Liver (tissue), 7 donors: ENCODE measurements at regions not wholly inside any gene's neighbourhood (a gene's known extent, or its start where the extent isn't known, plus 50 kb on each side); places are given as distances from the start of the nearest gene placed in this dataset.

Experiments used
- DNase-seq: peaks from one replicate; pipeline ENCODE4 v3.0.0-alpha.2; 2017; ENCODE audit warnings: low spot score
- H3K27ac ChIP-seq, 2 donors: one replicate each; pipeline ENCODE4 v1.7.0; 2013; ENCODE audit warnings: inconsistent platforms in 2 of 2, low read length in 2 of 2, control low read depth in 1 of 2, low read depth in 1 of 2, mild to moderate bottlenecking in 1 of 2
- H3K27me3 ChIP-seq, 4 donors: one replicate each; pipeline versions ENCODE4 v1.6.1 to v1.7.0; 2013; ENCODE audit warnings: low read length in 3 of 4, inconsistent platforms in 1 of 4, mild to moderate bottlenecking in 1 of 4, moderate library complexity in 1 of 4; ENCODE audit not compliant: control insufficient read depth in 4 of 4, insufficient read depth in 4 of 4
- H3K36me3 ChIP-seq, 4 donors: one replicate each; pipeline versions ENCODE4 v1.6.1 to v1.7.0; 2013; ENCODE audit warnings: low read length in 3 of 4, mild to moderate bottlenecking in 3 of 4, low read depth in 1 of 4, moderate library complexity in 1 of 4; ENCODE audit not compliant: control insufficient read depth in 4 of 4, insufficient read depth in 3 of 4
- H3K4me1 ChIP-seq, 4 donors: one replicate each; pipeline versions ENCODE4 v1.6.1 to v1.7.0; 2013; ENCODE audit warnings: low read length in 3 of 4, mild to moderate bottlenecking in 3 of 4, moderate library complexity in 1 of 4; ENCODE audit not compliant: control insufficient read depth in 4 of 4, insufficient read depth in 4 of 4
- H3K4me3 ChIP-seq, 3 donors: one replicate each; pipeline versions ENCODE4 v1.6.1 to v1.7.0; 2013; ENCODE audit warnings: low read length in 3 of 3, control low read depth in 1 of 3, low read depth in 1 of 3, mild to moderate bottlenecking in 1 of 3
- H3K9ac ChIP-seq, 2 donors: one replicate each; pipeline ENCODE4 v1.7.0; 2013; ENCODE audit warnings: low read length in 2 of 2, mild to moderate bottlenecking in 2 of 2, moderate library complexity in 2 of 2, control low read depth in 1 of 2, low read depth in 1 of 2
- H3K9me3 ChIP-seq, 4 donors: one replicate each; pipeline versions ENCODE4 v1.6.1 to v1.7.0; 2013; ENCODE audit warnings: low read length in 3 of 4; ENCODE audit not compliant: control insufficient read depth in 4 of 4
- EGR1 ChIP-seq, 2 donors: IDR thresholded peaks; 2 replicates each; pipeline ENCODE4 v1.6.1; 2016 to 2018; ENCODE audit warnings: antibody characterized with exemption in 2 of 2, low read depth in 2 of 2
- FOXA1 ChIP-seq: IDR thresholded peaks from 2 replicates; pipeline ENCODE4 v1.6.1; 2016; ENCODE audit warnings: antibody characterized with exemption
- FOXA2 ChIP-seq: IDR thresholded peaks from 2 replicates; pipeline ENCODE4 v1.6.1; 2016; ENCODE audit warnings: antibody characterized with exemption
- GABPA ChIP-seq, 2 donors: IDR thresholded peaks in 1 of 2; conservative IDR thresholded peaks in 1 of 2; 2 replicates each; pipeline ENCODE4 v1.6.1; 2016; ENCODE audit warnings: antibody characterized with exemption in 2 of 2, mild to moderate bottlenecking in 1 of 2, moderate library complexity in 1 of 2
- HNF4A ChIP-seq, 2 donors: conservative IDR thresholded peaks; 2 replicates each; pipeline ENCODE4 v1.6.1; 2016; ENCODE audit warnings: antibody characterized with exemption in 2 of 2, mild to moderate bottlenecking in 2 of 2
- HNF4G ChIP-seq: IDR thresholded peaks from 2 replicates; pipeline ENCODE4 v1.6.1; 2016; ENCODE audit warnings: antibody characterized with exemption
- JUND ChIP-seq, 2 donors: IDR thresholded peaks; 2 replicates each; pipeline ENCODE4 v1.6.1; 2016; ENCODE audit warnings: antibody characterized with exemption in 2 of 2
- NR2F2 ChIP-seq: IDR thresholded peaks from 2 replicates; pipeline ENCODE4 v1.6.1; 2016; ENCODE audit warnings: antibody characterized with exemption
- RAD21 ChIP-seq, 2 donors: IDR thresholded peaks; 2 replicates each; pipeline ENCODE4 v1.6.1; 2016; ENCODE audit warnings: antibody characterized with exemption in 2 of 2, mild to moderate bottlenecking in 2 of 2
- RXRA ChIP-seq, 2 donors: IDR thresholded peaks; 2 replicates each; pipeline ENCODE4 v1.6.1; 2017 to 2018; ENCODE audit warnings: antibody characterized with exemption in 2 of 2, mild to moderate bottlenecking in 1 of 2
- SP1 ChIP-seq: IDR thresholded peaks from 2 replicates; pipeline ENCODE4 v1.6.1; 2018; ENCODE audit warnings: antibody characterized with exemption, mild to moderate bottlenecking
- TAF1 ChIP-seq: conservative IDR thresholded peaks from 2 replicates; pipeline ENCODE4 v1.6.1; 2016; ENCODE audit warnings: antibody characterized with exemption, mild to moderate bottlenecking
- YY1 ChIP-seq: IDR thresholded peaks from 2 replicates; pipeline ENCODE4 v1.6.1; 2016; ENCODE audit warnings: antibody characterized with exemption, mild to moderate bottlenecking
- TF ChIP-seq, protein P1 (sequence below): fragments of 150-350 bp; IDR thresholded peaks from 2 replicates; pipeline ENCODE4 v1.5.1; 2017; ENCODE audit warnings: improper control_type of control experiment, low read depth, low read length; ENCODE audit not compliant: missing input control
- TF ChIP-seq, protein P2 (sequence below): IDR thresholded peaks from 2 replicates; pipeline ENCODE4 v1.6.1; 2016; ENCODE audit warnings: antibody characterized with exemption
- TF ChIP-seq, protein P3 (sequence below): IDR thresholded peaks from 2 replicates; pipeline ENCODE4 v1.6.1; 2016; ENCODE audit warnings: antibody characterized with exemption, mild to moderate bottlenecking
- TF ChIP-seq, protein P4 (sequence below): IDR thresholded peaks from 2 replicates; pipeline ENCODE4 v1.6.1; 2016; ENCODE audit warnings: antibody characterized with exemption
- TF ChIP-seq, protein P5 (sequence below): IDR thresholded peaks from 2 replicates; pipeline ENCODE4 v1.6.1; 2016; ENCODE audit warnings: antibody characterized with exemption
- donor health status: healthy.
- donor health status: healthy.
- donor health status: healthy.
- donor health status: healthy.

DNA sequence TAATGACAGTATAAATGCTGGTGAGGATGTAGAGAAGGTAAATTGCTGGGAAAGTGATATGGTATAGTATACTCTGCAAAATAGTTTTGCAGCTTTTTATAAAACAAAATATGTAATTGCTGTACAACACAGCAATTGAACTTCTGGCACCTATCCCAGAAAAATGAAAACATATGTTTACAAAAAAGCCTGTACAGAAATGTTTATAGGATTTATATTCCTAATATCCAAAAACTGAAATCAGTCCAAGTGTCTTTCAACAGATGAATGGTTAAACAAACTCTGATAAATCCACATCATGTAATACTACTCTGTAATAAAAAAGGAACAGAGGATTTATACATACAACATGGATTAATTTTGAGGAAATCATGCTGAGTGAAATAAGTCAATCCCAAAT, 198.4 kb upstream of the ACTRT1 start:
- Histone ChIP-seq H3K9ac (no peak overlapping the region), H3K4me3 (no peak overlapping the region), H3K36me3 (no peaks in the 10 kb centered on the region), H3K27ac (no peak overlapping the region), H3K27me3 (no peaks in the 10 kb centered on the region), H3K9me3 (peaks cover 0 to 3% (median under 1%) of the 10 kb centered on the region in 4 donors), H3K4me1 (no peaks in the 10 kb centered on the region)
- no peak for DNase-seq
- TF ChIP-seq, protein P1, sequence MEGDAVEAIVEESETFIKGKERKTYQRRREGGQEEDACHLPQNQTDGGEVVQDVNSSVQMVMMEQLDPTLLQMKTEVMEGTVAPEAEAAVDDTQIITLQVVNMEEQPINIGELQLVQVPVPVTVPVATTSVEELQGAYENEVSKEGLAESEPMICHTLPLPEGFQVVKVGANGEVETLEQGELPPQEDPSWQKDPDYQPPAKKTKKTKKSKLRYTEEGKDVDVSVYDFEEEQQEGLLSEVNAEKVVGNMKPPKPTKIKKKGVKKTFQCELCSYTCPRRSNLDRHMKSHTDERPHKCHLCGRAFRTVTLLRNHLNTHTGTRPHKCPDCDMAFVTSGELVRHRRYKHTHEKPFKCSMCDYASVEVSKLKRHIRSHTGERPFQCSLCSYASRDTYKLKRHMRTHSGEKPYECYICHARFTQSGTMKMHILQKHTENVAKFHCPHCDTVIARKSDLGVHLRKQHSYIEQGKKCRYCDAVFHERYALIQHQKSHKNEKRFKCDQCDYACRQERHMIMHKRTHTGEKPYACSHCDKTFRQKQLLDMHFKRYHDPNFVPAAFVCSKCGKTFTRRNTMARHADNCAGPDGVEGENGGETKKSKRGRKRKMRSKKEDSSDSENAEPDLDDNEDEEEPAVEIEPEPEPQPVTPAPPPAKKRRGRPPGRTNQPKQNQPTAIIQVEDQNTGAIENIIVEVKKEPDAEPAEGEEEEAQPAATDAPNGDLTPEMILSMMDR, result no peak
- TF ChIP-seq, protein P2, sequence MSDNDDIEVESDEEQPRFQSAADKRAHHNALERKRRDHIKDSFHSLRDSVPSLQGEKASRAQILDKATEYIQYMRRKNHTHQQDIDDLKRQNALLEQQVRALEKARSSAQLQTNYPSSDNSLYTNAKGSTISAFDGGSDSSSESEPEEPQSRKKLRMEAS, result no peak
- TF ChIP-seq EGR1 (IDR thresholded peaks at IDR 0.05; ENCODE audit: low read depth in 2 of 2) (no peak), NR2F2 (no peak), JUND (IDR thresholded peaks at IDR 0.05) (no peak), FOXA1 (no peak), TAF1 (no peak), RXRA (IDR thresholded peaks at IDR 0.05) (no peak), HNF4G (no peak), HNF4A (conservative IDR thresholded peaks at IDR 0.05) (no peak), GABPA (IDR thresholded peaks at IDR 0.05 in 1 of 2, conservative IDR thresholded peaks at IDR 0.05 in 1 of 2) (no peak), SP1 (no peak), YY1 (no peak), FOXA2 (no peak), RAD21 (IDR thresholded peaks at IDR 0.05) (no peak)
- TF ChIP-seq, protein P3, sequence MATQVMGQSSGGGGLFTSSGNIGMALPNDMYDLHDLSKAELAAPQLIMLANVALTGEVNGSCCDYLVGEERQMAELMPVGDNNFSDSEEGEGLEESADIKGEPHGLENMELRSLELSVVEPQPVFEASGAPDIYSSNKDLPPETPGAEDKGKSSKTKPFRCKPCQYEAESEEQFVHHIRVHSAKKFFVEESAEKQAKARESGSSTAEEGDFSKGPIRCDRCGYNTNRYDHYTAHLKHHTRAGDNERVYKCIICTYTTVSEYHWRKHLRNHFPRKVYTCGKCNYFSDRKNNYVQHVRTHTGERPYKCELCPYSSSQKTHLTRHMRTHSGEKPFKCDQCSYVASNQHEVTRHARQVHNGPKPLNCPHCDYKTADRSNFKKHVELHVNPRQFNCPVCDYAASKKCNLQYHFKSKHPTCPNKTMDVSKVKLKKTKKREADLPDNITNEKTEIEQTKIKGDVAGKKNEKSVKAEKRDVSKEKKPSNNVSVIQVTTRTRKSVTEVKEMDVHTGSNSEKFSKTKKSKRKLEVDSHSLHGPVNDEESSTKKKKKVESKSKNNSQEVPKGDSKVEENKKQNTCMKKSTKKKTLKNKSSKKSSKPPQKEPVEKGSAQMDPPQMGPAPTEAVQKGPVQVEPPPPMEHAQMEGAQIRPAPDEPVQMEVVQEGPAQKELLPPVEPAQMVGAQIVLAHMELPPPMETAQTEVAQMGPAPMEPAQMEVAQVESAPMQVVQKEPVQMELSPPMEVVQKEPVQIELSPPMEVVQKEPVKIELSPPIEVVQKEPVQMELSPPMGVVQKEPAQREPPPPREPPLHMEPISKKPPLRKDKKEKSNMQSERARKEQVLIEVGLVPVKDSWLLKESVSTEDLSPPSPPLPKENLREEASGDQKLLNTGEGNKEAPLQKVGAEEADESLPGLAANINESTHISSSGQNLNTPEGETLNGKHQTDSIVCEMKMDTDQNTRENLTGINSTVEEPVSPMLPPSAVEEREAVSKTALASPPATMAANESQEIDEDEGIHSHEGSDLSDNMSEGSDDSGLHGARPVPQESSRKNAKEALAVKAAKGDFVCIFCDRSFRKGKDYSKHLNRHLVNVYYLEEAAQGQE, result no peak
- TF ChIP-seq, protein P4, sequence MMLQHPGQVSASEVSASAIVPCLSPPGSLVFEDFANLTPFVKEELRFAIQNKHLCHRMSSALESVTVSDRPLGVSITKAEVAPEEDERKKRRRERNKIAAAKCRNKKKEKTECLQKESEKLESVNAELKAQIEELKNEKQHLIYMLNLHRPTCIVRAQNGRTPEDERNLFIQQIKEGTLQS, result no peak
- TF ChIP-seq, protein P5, sequence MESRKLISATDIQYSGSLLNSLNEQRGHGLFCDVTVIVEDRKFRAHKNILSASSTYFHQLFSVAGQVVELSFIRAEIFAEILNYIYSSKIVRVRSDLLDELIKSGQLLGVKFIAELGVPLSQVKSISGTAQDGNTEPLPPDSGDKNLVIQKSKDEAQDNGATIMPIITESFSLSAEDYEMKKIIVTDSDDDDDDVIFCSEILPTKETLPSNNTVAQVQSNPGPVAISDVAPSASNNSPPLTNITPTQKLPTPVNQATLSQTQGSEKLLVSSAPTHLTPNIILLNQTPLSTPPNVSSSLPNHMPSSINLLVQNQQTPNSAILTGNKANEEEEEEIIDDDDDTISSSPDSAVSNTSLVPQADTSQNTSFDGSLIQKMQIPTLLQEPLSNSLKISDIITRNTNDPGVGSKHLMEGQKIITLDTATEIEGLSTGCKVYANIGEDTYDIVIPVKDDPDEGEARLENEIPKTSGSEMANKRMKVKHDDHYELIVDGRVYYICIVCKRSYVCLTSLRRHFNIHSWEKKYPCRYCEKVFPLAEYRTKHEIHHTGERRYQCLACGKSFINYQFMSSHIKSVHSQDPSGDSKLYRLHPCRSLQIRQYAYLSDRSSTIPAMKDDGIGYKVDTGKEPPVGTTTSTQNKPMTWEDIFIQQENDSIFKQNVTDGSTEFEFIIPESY, result no peak
